Fibroblast of lung (primary cell): ENCODE measurements at regions not wholly inside any gene's neighbourhood (a gene's known extent, or its start where the extent isn't known, plus 50 kb on each side); places are given as distances from the start of the nearest gene placed in this dataset.
A peak's percentile ranks its signal among the peaks of the same experiment; 100 is the strongest.

Source experiments
- DNase-seq, 2 donors: peaks; one replicate each; pipeline versions ENCODE4 v3.0.0 to v3.0.0-alpha.2; 2010; ENCODE audit warnings: low read depth in 2 of 2
- H2AFZ ChIP-seq: 2 replicates; pipeline ENCODE4 v1.5.1; 2012; ENCODE audit warnings: low read length, control low read depth, inconsistent platforms
- H3K27ac ChIP-seq: 2 replicates; pipeline ENCODE4 v1.5.1; 2011; ENCODE audit warnings: low read length, control low read depth; ENCODE audit not compliant: insufficient read depth
- H3K27me3 ChIP-seq: 2 replicates; pipeline ENCODE4 v1.5.1; 2011; ENCODE audit warnings: mild to moderate bottlenecking, low read length; ENCODE audit not compliant: control insufficient read depth, insufficient read depth
- H3K36me3 ChIP-seq: 2 replicates; pipeline ENCODE4 v1.5.1; 2011; ENCODE audit warnings: low read length; ENCODE audit not compliant: control insufficient read depth, insufficient read depth
- H3K4me1 ChIP-seq: 2 replicates; pipeline ENCODE4 v1.5.1; 2011; ENCODE audit warnings: low read length; ENCODE audit not compliant: control insufficient read depth, insufficient read depth; ENCODE audit errors: extremely low read depth
- H3K4me2 ChIP-seq: 2 replicates; pipeline ENCODE4 v1.5.1; 2011; ENCODE audit warnings: low read length, control low read depth; ENCODE audit not compliant: insufficient read depth; ENCODE audit errors: extremely low read depth
- H3K4me3 ChIP-seq, 4 experiments: fragments of 200-600 bp in 1 of 4; sonication (generic) in 1 of 4; replicated peaks in 1 of 4; 2 replicates each; pipeline ENCODE4 v1.5.1; 2011 to 2016; ENCODE audit warnings: low read length in 4 of 4, low read depth in 3 of 4, mild to moderate bottlenecking in 3 of 4, control low read depth in 2 of 4, inconsistent platforms in 1 of 4, mixed read lengths in 1 of 4; ENCODE audit not compliant: insufficient read depth in 1 of 4; ENCODE audit errors: control extremely low read depth in 1 of 4
- H3K79me2 ChIP-seq: 2 replicates; pipeline ENCODE4 v1.5.1; 2012; ENCODE audit warnings: mild to moderate bottlenecking, low read length, inconsistent platforms; ENCODE audit not compliant: control insufficient read depth, insufficient read depth
- H3K9ac ChIP-seq: 2 replicates; pipeline ENCODE4 v1.5.1; 2011; ENCODE audit warnings: mild to moderate bottlenecking, low read length, control low read depth; ENCODE audit not compliant: insufficient read depth
- H3K9me3 ChIP-seq: 2 replicates; pipeline ENCODE4 v1.5.1; 2012; ENCODE audit warnings: low read depth, low read length; ENCODE audit not compliant: control insufficient read depth, insufficient read depth
- H4K20me1 ChIP-seq: 2 replicates; pipeline ENCODE4 v1.5.1; 2011; ENCODE audit warnings: low read length; ENCODE audit not compliant: control insufficient read depth, insufficient read depth; ENCODE audit errors: extremely low read depth
- CTCF ChIP-seq, 2 donors: IDR thresholded peaks in 1 of 2; conservative IDR thresholded peaks in 1 of 2; 1 replicate in 1 of 2; 2 replicates in 1 of 2; pipeline ENCODE4 v1.5.1; 2011 to 2012; ENCODE audit warnings: low read length in 2 of 2, control low read depth in 1 of 2, inconsistent platforms in 1 of 2, low read depth in 1 of 2, mild to moderate bottlenecking in 1 of 2
- EZH2 ChIP-seq: IDR thresholded peaks from 2 replicates; pipeline ENCODE4 v1.5.1; 2012; ENCODE audit warnings: low read length, control low read depth, mild to moderate bottlenecking; ENCODE audit errors: missing control alignments

- Histone ChIP-seq H3K36me3 (no peaks in the 10 kb centered on the region), H3K4me3 (no peak overlapping the region), H3K79me2 (no peaks in the 10 kb centered on the region), H3K4me1 (no peaks in the 10 kb centered on the region), H4K20me1 (no peaks in the 10 kb centered on the region), H3K27me3 (no peaks in the 10 kb centered on the region), H3K9me3 (no peaks in the 10 kb centered on the region), H3K9ac (no peak overlapping the region), H3K27ac (no peak overlapping the region), H3K4me2 (no peak overlapping the region), H2AFZ (no peak overlapping the region)
- TF ChIP-seq EZH2 (no peak), CTCF (conservative IDR thresholded peaks at IDR 0.05 in 1 of 2, IDR thresholded peaks at IDR 0.05 in 1 of 2; ENCODE audit: low read depth in 1 of 2, low read length in 2 of 2) (no peak)
- no peak for DNase-seq
Measured at GRCh38 chr5:2577312-2578036, 174.0 kb downstream of the IRX2 start.

- TF ChIP-seq EZH2 (no peak), CTCF (conservative IDR thresholded peaks at IDR 0.05 in 1 of 2, IDR thresholded peaks at IDR 0.05 in 1 of 2; ENCODE audit: low read depth in 1 of 2, low read length in 2 of 2) (no peak)
- H3K79me2 ChIP-seq, result no peaks in the 10 kb centered on the region
Measured at GRCh38 chr5:2576823-2577222, 174.7 kb downstream of the IRX2 start.

GRCh38 chr5:2575871-2576270 lies 175.6 kb downstream of the IRX2 start:
- Histone ChIP-seq H3K4me3 (no peak overlapping the region), H3K4me1 (no peaks in the 10 kb centered on the region), H3K27ac (no peak overlapping the region), H3K36me3 (no peaks in the 10 kb centered on the region), H3K9me3 (no peaks in the 10 kb centered on the region), H3K9ac (no peak overlapping the region), H2AFZ (no peak overlapping the region), H3K79me2 (no peaks in the 10 kb centered on the region), H4K20me1 (no peaks in the 10 kb centered on the region), H3K4me2 (no peak overlapping the region), H3K27me3 (no peaks in the 10 kb centered on the region)
- DNase-seq, result peak in 1 of 2 donors; percentile 4
- no peak for TF ChIP-seq EZH2
- TF ChIP-seq CTCF (conservative IDR thresholded peaks at IDR 0.05 in 1 of 2, IDR thresholded peaks at IDR 0.05 in 1 of 2; ENCODE audit: low read depth in 1 of 2, low read length in 2 of 2), result no peak

More at GRCh38 chr5:2576823-2577222, 174.7 kb downstream of the IRX2 start:
- Histone ChIP-seq H3K27me3 (no peaks in the 10 kb centered on the region), H2AFZ (no peak overlapping the region), H3K4me1 (no peaks in the 10 kb centered on the region), H3K9me3 (no peaks in the 10 kb centered on the region), H4K20me1 (no peaks in the 10 kb centered on the region), H3K27ac (no peak overlapping the region), H3K9ac (no peak overlapping the region), H3K36me3 (no peaks in the 10 kb centered on the region), H3K4me2 (no peak overlapping the region), H3K4me3 (no peak overlapping the region)
- DNase-seq, result no peak
